WTC11 (cell line): ENCODE measurements at regions not wholly inside any gene's neighbourhood (a gene's known extent, or its start where the extent isn't known, plus 50 kb on each side); places are given as distances from the start of the nearest gene placed in this dataset.

Source experiments
- ATAC-seq: fragments of 200-7000 bp; cut with Tn5 transposase; 2 replicates; pipeline ENCODE4 v1.10.0; 2021; ENCODE audit warnings: mild to moderate bottlenecking, moderate library complexity
- CTCF ChIA-PET: fragments of 300-600 bp; sonication (Branson Sonifier 250); formaldehyde crosslinking; loops from one replicate; lab custom pipeline; 2021; ENCODE audit warnings: antibody characterized with exemption; lab: Charles Lee
- POLR2A ChIA-PET: fragments of 350-600 bp; sonication (Branson Sonifier 250); formaldehyde crosslinking; loops from one replicate; lab custom pipeline; 2021; ENCODE audit warnings: antibody characterized with exemption; lab: Charles Lee
- DNase-seq: peaks from one replicate; pipeline ENCODE4 v3.0.0; 2021; ENCODE audit warnings: low spot score
- H3K27ac Mint-ChIP-seq: 2 replicates; pipeline ENCODE4 v1.8.0; 2021; ENCODE audit warnings: mixed read lengths
- H3K27me3 Mint-ChIP-seq: 2 replicates; pipeline ENCODE4 v1.8.0; 2021; ENCODE audit warnings: low read depth, mild to moderate bottlenecking, moderate library complexity, mixed read lengths
- H3K36me3 Mint-ChIP-seq: 2 replicates; pipeline ENCODE4 v1.8.0; 2021; ENCODE audit warnings: mixed read lengths
- H3K4me1 Mint-ChIP-seq: 2 replicates; pipeline ENCODE4 v1.8.0; 2022; ENCODE audit warnings: mixed read lengths
- H3K4me3 Mint-ChIP-seq: 2 replicates; pipeline ENCODE4 v1.8.0; 2021; ENCODE audit warnings: mild to moderate bottlenecking, moderate library complexity, mixed read lengths
- H3K9me3 Mint-ChIP-seq: 2 replicates; pipeline ENCODE4 v1.8.0; 2021; ENCODE audit warnings: mixed read lengths
- CREM ChIP-seq: sonication (generic); formaldehyde crosslinking; IDR thresholded peaks from 2 replicates; pipeline ENCODE4 v1.8.1; 2022; ENCODE audit warnings: mild to moderate bottlenecking, missing genetic modification reagents, moderate library complexity
- ELF4 ChIP-seq: sonication (generic); formaldehyde crosslinking; IDR thresholded peaks from 2 replicates; pipeline ENCODE4 v1.8.1; 2022; ENCODE audit warnings: low read depth, mild to moderate bottlenecking, moderate library complexity, missing genetic modification reagents
- ETV6 ChIP-seq: sonication (generic); formaldehyde crosslinking; IDR thresholded peaks from 2 replicates; pipeline ENCODE4 v1.8.1; 2022; ENCODE audit warnings: mild to moderate bottlenecking, missing genetic modification reagents
- GABPB1 ChIP-seq: sonication (generic); formaldehyde crosslinking; IDR thresholded peaks from 2 replicates; pipeline ENCODE4 v1.8.1; 2023; ENCODE audit warnings: mild to moderate bottlenecking, missing genetic modification reagents
- GTF2I ChIP-seq: fragments of 250-450 bp; sonication (Bioruptor Pico); conservative IDR thresholded peaks from 2 replicates; pipeline ENCODE4 v1.4.0; 2021; ENCODE audit warnings: mild to moderate bottlenecking
- JAZF1 ChIP-seq: fragments of 250-450 bp; sonication (Bioruptor Pico); IDR thresholded peaks from 2 replicates; pipeline ENCODE4 v1.9.0; 2021; ENCODE audit warnings: moderate library complexity, mild to moderate bottlenecking, inconsistent platforms
- JUN ChIP-seq: sonication (generic); formaldehyde crosslinking; IDR thresholded peaks from 2 replicates; pipeline ENCODE4 v1.8.0; 2023; ENCODE audit warnings: mild to moderate bottlenecking, missing genetic modification reagents
- NFATC4 ChIP-seq: fragments of 250-450 bp; sonication (Bioruptor Pico); IDR thresholded peaks from 2 replicates; pipeline ENCODE4 v1.9.0; 2021; ENCODE audit warnings: mild to moderate bottlenecking
- NR1H2 ChIP-seq: sonication (generic); formaldehyde crosslinking; IDR thresholded peaks from 2 replicates; pipeline ENCODE4 v1.9.0; 2021; ENCODE audit warnings: mild to moderate bottlenecking, moderate library complexity, missing genetic modification reagents
- SMAD4 ChIP-seq: sonication (generic); formaldehyde crosslinking; IDR thresholded peaks from 2 replicates; pipeline ENCODE4 v1.8.0; 2022; ENCODE audit warnings: mild to moderate bottlenecking, missing genetic modification reagents
- SP1 ChIP-seq: sonication (generic); formaldehyde crosslinking; conservative IDR thresholded peaks from 2 replicates; pipeline ENCODE4 v1.8.1; 2022; ENCODE audit warnings: missing genetic modification reagents
- TEAD1 ChIP-seq: sonication (generic); formaldehyde crosslinking; IDR thresholded peaks from 2 replicates; pipeline ENCODE4 v1.8.0; 2022; ENCODE audit warnings: mild to moderate bottlenecking, missing genetic modification reagents
- ZNF138 ChIP-seq: sonication (generic); formaldehyde crosslinking; conservative IDR thresholded peaks from 2 replicates; pipeline ENCODE4 v1.8.1; 2022; ENCODE audit warnings: mild to moderate bottlenecking, moderate library complexity, missing genetic modification reagents
- ZNF263 ChIP-seq: sonication (generic); formaldehyde crosslinking; IDR thresholded peaks from 2 replicates; pipeline ENCODE4 v1.8.1; 2022; ENCODE audit warnings: low read depth, mild to moderate bottlenecking, moderate library complexity, missing genetic modification reagents
- ZNF317 ChIP-seq: sonication (generic); formaldehyde crosslinking; IDR thresholded peaks from 2 replicates; pipeline ENCODE4 v1.8.1; 2023; ENCODE audit warnings: low read depth, mild to moderate bottlenecking, moderate library complexity, missing genetic modification reagents, borderline replicate concordance
- ZNF396 ChIP-seq: fragments of 250-450 bp; sonication (Bioruptor Pico); IDR thresholded peaks from 2 replicates; pipeline ENCODE4 v1.8.0; 2021; ENCODE audit warnings: mild to moderate bottlenecking, moderate library complexity, borderline replicate concordance
- ZSCAN18 ChIP-seq: fragments of 250-450 bp; sonication (Bioruptor Pico); IDR thresholded peaks from 2 replicates; pipeline ENCODE4 v2.1.2; 2022; ENCODE audit warnings: mild to moderate bottlenecking, moderate library complexity
- TF ChIP-seq, protein P1 (sequence below): sonication (generic); formaldehyde crosslinking; IDR thresholded peaks from 2 replicates; pipeline ENCODE4 v1.8.1; 2023; ENCODE audit warnings: mild to moderate bottlenecking, missing genetic modification reagents
- TF ChIP-seq, protein P2 (sequence below): fragments of 250-450 bp; sonication (Bioruptor Pico); IDR thresholded peaks from 2 replicates; pipeline ENCODE4 v1.9.0; 2021; ENCODE audit warnings: mild to moderate bottlenecking
- TF ChIP-seq, protein P3 (sequence below): fragments of 250-450 bp; sonication (Bioruptor Pico); IDR thresholded peaks from 2 replicates; pipeline ENCODE4 v1.9.0; 2021; ENCODE audit warnings: mild to moderate bottlenecking
- TF ChIP-seq, protein P4 (sequence below): sonication (generic); formaldehyde crosslinking; IDR thresholded peaks from 2 replicates; pipeline ENCODE4 v1.8.0; 2023; ENCODE audit warnings: missing genetic modification reagents
- TF ChIP-seq, protein P5 (sequence below): sonication (generic); formaldehyde crosslinking; IDR thresholded peaks from 2 replicates; pipeline ENCODE4 v1.8.0; 2023; ENCODE audit warnings: mild to moderate bottlenecking, missing genetic modification reagents

DNA sequence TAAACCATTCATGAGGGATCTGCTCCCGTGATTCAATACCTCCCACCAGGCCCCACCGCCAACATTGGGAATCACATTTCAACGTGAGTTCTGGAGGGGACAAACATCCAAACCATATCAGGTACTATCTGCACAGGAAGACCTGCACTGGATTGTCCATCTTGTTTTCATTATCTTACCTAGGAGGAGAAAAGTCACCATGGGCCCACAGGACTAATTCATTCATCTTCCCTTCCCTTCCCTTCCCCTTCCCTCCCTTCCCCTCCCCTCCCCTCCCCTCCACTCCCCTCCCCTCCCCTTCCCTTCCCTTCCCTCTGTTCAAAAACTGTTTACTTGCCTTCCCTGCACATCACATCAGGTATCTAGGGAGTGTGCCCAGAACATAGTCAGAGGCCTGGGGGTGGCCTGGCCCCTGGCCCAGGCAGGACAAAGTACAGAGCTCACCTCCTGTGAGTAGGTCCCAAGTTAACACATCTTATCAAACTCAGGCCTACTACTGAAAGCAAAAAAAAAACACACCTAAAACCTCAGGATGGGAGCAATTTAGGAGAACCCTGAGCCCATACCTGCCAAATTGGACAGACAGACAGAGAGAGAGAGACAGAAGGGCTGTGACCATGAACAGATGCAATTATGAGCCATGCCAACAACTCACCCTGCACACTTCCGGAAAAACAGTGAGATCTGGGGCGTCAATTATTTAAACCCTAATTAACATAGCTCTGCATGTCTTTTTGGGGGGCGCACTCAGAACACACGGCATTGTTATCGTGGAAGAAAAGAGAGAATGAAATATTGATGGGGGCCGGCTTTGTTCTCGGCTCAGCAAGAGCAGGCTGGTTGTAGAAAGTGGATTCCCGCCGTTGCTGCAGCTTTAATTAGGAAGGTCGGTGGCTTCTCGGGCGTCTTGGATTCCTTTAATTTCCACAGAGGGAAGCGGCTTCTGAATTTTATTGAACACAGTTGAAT lies 151.2 kb downstream of the IRX5 start (continued):
- TF ChIP-seq, protein P1, sequence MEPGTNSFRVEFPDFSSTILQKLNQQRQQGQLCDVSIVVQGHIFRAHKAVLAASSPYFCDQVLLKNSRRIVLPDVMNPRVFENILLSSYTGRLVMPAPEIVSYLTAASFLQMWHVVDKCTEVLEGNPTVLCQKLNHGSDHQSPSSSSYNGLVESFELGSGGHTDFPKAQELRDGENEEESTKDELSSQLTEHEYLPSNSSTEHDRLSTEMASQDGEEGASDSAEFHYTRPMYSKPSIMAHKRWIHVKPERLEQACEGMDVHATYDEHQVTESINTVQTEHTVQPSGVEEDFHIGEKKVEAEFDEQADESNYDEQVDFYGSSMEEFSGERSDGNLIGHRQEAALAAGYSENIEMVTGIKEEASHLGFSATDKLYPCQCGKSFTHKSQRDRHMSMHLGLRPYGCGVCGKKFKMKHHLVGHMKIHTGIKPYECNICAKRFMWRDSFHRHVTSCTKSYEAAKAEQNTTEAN (CRISPR knock-in tag), result no peak
- TF ChIP-seq JUN (CRISPR knock-in tag), result no peak
- TF ChIP-seq GABPB1, result no peak
- TF ChIP-seq ZNF263 (CRISPR knock-in tag), result no peak
- TF ChIP-seq, all 79 proteins: peak for 0

DNA sequence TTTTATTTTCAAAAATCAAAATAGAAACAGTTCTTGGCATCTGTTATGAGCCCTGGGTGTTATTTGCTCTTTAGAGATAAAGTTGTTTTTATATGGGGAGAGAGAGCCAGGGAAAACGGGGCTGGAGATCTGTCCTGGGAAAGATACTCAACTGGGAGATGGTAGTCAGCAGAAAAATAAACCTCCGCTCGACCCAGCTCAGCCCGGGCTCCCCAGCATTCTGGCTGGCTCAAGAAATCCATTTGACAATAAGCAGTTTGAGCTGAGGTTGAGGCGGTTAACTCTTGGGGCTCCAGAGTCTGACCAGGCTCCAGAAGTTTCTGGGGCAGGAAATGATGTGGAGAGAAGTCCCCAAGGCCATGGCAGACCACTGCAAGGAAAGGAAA lies 151.9 kb downstream of the IRX5 start:
- no peak overlapping the region for H3K4me3 Mint-ChIP-seq
- CTCF ChIA-PET, result no interaction called here

GRCh38 chr16:55083052-55083451 lies 152.4 kb downstream of the IRX5 start:
- Mint-ChIP-seq H3K27ac (no peak overlapping the region), H3K27me3 (no peaks in the 10 kb centered on the region; the same call in 1 of the 2 replicates), H3K4me1 (no peaks in the 10 kb centered on the region), H3K36me3 (no peaks in the 10 kb centered on the region), H3K9me3 (peaks cover 13% of the 10 kb centered on the region), H3K4me3 (no peak overlapping the region)
- POLR2A ChIA-PET, result no interaction called here
- ATAC-seq, result no peak
- CTCF ChIA-PET, result no interaction called here
- DNase-seq, result no peak
- no peak for TF ChIP-seq JAZF1 (CRISPR knock-in tag)
- no peak for TF ChIP-seq ETV6 (CRISPR knock-in tag)
- TF ChIP-seq SMAD4 (CRISPR knock-in tag), result no peak
- no peak for TF ChIP-seq ELF4 (CRISPR knock-in tag)
- TF ChIP-seq, protein P2, sequence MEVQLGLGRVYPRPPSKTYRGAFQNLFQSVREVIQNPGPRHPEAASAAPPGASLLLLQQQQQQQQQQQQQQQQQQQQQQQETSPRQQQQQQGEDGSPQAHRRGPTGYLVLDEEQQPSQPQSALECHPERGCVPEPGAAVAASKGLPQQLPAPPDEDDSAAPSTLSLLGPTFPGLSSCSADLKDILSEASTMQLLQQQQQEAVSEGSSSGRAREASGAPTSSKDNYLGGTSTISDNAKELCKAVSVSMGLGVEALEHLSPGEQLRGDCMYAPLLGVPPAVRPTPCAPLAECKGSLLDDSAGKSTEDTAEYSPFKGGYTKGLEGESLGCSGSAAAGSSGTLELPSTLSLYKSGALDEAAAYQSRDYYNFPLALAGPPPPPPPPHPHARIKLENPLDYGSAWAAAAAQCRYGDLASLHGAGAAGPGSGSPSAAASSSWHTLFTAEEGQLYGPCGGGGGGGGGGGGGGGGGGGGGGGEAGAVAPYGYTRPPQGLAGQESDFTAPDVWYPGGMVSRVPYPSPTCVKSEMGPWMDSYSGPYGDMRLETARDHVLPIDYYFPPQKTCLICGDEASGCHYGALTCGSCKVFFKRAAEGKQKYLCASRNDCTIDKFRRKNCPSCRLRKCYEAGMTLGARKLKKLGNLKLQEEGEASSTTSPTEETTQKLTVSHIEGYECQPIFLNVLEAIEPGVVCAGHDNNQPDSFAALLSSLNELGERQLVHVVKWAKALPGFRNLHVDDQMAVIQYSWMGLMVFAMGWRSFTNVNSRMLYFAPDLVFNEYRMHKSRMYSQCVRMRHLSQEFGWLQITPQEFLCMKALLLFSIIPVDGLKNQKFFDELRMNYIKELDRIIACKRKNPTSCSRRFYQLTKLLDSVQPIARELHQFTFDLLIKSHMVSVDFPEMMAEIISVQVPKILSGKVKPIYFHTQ (CRISPR knock-in tag), result no peak
- no peak for TF ChIP-seq NR1H2
- TF ChIP-seq SP1 (CRISPR knock-in tag), result no peak
- no peak for TF ChIP-seq ZNF317 (CRISPR knock-in tag)
- no peak for TF ChIP-seq GABPB1
- TF ChIP-seq CREM (CRISPR knock-in tag), result no peak
- TF ChIP-seq, protein P3, sequence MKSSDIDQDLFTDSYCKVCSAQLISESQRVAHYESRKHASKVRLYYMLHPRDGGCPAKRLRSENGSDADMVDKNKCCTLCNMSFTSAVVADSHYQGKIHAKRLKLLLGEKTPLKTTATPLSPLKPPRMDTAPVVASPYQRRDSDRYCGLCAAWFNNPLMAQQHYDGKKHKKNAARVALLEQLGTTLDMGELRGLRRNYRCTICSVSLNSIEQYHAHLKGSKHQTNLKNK (CRISPR knock-in tag), result no peak
- TF ChIP-seq ZNF396, result no peak
- TF ChIP-seq, protein P4, sequence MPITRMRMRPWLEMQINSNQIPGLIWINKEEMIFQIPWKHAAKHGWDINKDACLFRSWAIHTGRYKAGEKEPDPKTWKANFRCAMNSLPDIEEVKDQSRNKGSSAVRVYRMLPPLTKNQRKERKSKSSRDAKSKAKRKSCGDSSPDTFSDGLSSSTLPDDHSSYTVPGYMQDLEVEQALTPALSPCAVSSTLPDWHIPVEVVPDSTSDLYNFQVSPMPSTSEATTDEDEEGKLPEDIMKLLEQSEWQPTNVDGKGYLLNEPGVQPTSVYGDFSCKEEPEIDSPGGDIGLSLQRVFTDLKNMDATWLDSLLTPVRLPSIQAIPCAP (CRISPR knock-in tag), result no peak
- TF ChIP-seq ZNF138, result no peak

More for the DNA sequence above, 151.9 kb downstream of the IRX5 start:
- Mint-ChIP-seq H3K36me3 (no peaks in the 10 kb centered on the region), H3K4me1 (no peaks in the 10 kb centered on the region), H3K27ac (no peak overlapping the region), H3K9me3 (peaks cover 12% of the 10 kb centered on the region), H3K27me3 (no peaks in the 10 kb centered on the region; the same call in 1 of the 2 replicates)
- TF ChIP-seq ZSCAN18 (no peak), JAZF1 (CRISPR knock-in tag) (no peak), TEAD1 (CRISPR knock-in tag) (no peak), NFATC4 (CRISPR knock-in tag) (no peak), GTF2I (no peak), ETV6 (CRISPR knock-in tag) (no peak)
- TF ChIP-seq, protein P5, sequence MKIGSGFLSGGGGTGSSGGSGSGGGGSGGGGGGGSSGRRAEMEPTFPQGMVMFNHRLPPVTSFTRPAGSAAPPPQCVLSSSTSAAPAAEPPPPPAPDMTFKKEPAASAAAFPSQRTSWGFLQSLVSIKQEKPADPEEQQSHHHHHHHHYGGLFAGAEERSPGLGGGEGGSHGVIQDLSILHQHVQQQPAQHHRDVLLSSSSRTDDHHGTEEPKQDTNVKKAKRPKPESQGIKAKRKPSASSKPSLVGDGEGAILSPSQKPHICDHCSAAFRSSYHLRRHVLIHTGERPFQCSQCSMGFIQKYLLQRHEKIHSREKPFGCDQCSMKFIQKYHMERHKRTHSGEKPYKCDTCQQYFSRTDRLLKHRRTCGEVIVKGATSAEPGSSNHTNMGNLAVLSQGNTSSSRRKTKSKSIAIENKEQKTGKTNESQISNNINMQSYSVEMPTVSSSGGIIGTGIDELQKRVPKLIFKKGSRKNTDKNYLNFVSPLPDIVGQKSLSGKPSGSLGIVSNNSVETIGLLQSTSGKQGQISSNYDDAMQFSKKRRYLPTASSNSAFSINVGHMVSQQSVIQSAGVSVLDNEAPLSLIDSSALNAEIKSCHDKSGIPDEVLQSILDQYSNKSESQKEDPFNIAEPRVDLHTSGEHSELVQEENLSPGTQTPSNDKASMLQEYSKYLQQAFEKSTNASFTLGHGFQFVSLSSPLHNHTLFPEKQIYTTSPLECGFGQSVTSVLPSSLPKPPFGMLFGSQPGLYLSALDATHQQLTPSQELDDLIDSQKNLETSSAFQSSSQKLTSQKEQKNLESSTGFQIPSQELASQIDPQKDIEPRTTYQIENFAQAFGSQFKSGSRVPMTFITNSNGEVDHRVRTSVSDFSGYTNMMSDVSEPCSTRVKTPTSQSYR, result no peak
- no peak for ATAC-seq
- POLR2A ChIA-PET, result no interaction called here
- no peak for DNase-seq
